DMS53 treated with DMSO at 0.1 percent for 48 hours (cell line): ENCODE measurements at regions not wholly inside any gene's neighbourhood (a gene's known extent, or its start where the extent isn't known, plus 50 kb on each side); places are given as distances from the start of the nearest gene placed in this dataset.
"Not testable (repeated sequence)": the region's sequence is repeated elsewhere in the genome, so short reads cannot be mapped to it uniquely, and the experiment has no call there.

Experiments used
- DNase-seq: peaks from one replicate; lab custom pipeline; 2025; ENCODE audit not compliant: unreplicated experiment; lab: John Stamatoyannopoulos, UW

- no peak for DNase-seq
Measured at GRCh38 chr3:147333098-147333497, 73.2 kb downstream of the ZIC4 start.

GRCh38 chr3:147328711-147329110 lies 77.6 kb downstream of the ZIC4 start:
- no peak for DNase-seq

- no peak for DNase-seq
Measured at GRCh38 chr3:147324356-147324755, 82.0 kb downstream of the ZIC4 start.

GRCh38 chr3:147318900-147319299 lies 87.4 kb downstream of the ZIC4 start:
- no peak for DNase-seq

- DNase-seq = not testable (repeated sequence)
Measured at GRCh38 chr3:147317080-147317479, 89.3 kb downstream of the ZIC4 start.

GRCh38 chr3:147313513-147313912 lies 92.8 kb downstream of the ZIC4 start:
- no peak for DNase-seq

GRCh38 chr3:147312786-147313280 lies 93.5 kb downstream of the ZIC4 start:
- no peak for DNase-seq

- no peak for DNase-seq
Measured at GRCh38 chr3:147311716-147312115, 94.6 kb downstream of the ZIC4 start.

- no peak for DNase-seq
Measured at GRCh38 chr3:147305533-147306250, 100.7 kb downstream of the ZIC4 start.

GRCh38 chr3:147304756-147305155 lies 101.6 kb downstream of the ZIC4 start:
- DNase-seq = no peak

- no peak for DNase-seq
Measured at GRCh38 chr3:147301781-147302180, 104.6 kb downstream of the ZIC4 start.

- no peak for DNase-seq
Measured at GRCh38 chr3:147299656-147300055, 106.7 kb downstream of the ZIC4 start.

- no peak for DNase-seq
Measured at GRCh38 chr3:147298511-147298982, 107.8 kb downstream of the ZIC4 start.

- DNase-seq = no peak
Measured at GRCh38 chr3:147297761-147298350, 108.5 kb downstream of the ZIC4 start.

GRCh38 chr3:147287370-147287769 lies 119.0 kb downstream of the ZIC4 start:
- DNase-seq = not testable (repeated sequence)

- DNase-seq = no peak
Measured at GRCh38 chr3:147269907-147270306, 136.4 kb downstream of the ZIC4 start.

- no peak for DNase-seq
Measured at GRCh38 chr3:147267434-147267833, 138.9 kb downstream of the ZIC4 start.

- DNase-seq = no peak
Measured at GRCh38 chr3:147257944-147258343, 148.4 kb downstream of the ZIC4 start.

GRCh38 chr3:147256739-147257138 lies 149.6 kb downstream of the ZIC4 start:
- no peak for DNase-seq

GRCh38 chr3:147246906-147247305 lies 159.4 kb downstream of the ZIC4 start:
- DNase-seq = no peak

GRCh38 chr3:147245638-147246037 lies 160.7 kb downstream of the ZIC4 start:
- DNase-seq = not testable (repeated sequence)

- not testable (repeated sequence) for DNase-seq
Measured at GRCh38 chr3:147245022-147245421, 161.3 kb downstream of the ZIC4 start.
